ENCODE measurements at regions not wholly inside any gene's neighbourhood (a gene's known extent, or its start where the extent isn't known, plus 50 kb on each side); places are given as distances from the start of the nearest gene placed in this dataset.

DNA sequence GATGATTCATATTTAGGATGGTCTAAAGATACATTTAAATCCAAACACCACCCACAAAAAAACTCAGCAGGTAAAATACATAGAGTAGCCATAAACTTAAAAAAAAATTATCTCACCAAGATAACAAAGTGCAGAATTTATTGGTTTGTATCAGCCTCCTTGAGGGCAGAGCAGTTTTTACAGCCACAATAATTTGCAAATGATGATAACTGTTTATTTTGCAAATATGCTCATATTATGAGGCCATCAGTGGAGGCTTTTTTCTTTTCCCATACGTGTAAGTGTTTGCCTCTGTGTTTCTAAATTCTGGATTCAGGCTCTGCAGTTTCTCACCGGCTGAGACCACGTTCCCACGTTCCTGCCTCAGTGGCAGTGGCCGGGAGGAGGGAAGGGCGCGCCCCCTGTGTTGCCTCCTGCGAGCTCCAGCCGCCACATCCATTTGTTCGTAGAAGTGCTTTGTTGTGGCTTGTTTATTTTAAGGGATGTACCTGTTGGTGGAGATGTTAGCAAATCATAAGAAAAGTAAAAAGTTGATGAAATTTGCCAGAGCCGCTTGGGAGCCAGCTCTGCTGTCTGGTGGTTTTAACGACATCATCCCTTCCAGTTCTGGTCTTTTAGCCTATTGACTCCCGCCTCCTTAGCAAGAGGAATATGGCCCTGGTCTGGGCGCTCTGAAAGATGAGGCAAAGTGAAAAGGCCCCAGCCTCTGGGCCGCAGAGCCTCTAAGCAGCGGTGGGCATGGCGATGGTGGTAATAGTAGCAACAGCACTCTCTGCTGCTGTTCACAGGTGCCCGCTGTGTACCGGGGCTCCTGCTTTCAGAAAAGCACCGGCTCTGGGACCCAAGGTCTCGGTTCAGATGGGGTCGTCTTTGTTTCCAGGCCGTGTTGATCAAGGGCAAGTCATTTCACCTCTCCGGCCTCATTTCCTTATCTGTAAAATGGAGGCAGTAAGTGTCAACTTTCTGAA lies 66.7 kb upstream of the PPARA start:
- H3K4me1 ChIP-seq (ENCODE audit: insufficient read depth), result peaks cover 34% of the 10 kb centered on the region
- peak in 2 of 5 donors; percentile 38 to 48 for DNase-seq

GRCh38 chr22:46084376-46084775 lies 66.0 kb upstream of the PPARA start:
- intact Hi-C loops (cut with DNase I), result no loop called here
- WGBS, 3 donors, result 23 to 47% (median 29%) methylated on average over 14 of the region's 14 CpGs
- Histone ChIP-seq H3K4me1 (ENCODE audit: insufficient read depth) (peaks cover 38% of the 10 kb centered on the region), H3K9me3 (no peaks in the 10 kb centered on the region), H3K4me3 (peak overlapping the region; percentile 34), H3K36me3 (no peaks in the 10 kb centered on the region), H3K27ac (peak overlapping the region; percentile 94 to 98), H3K27me3 (no peaks in the 10 kb centered on the region)
- DNase-seq, result peak in 2 of 5 donors; percentile 30 to 45
- TF ChIP-seq POLR2A (IDR thresholded peaks at IDR 0.05) (no peak), EP300 (IDR thresholded peaks at IDR 0.05) (no peak), CTCF (IDR thresholded peaks at IDR 0.05) (no peak)

More for the DNA sequence above, 66.7 kb upstream of the PPARA start:
- no peaks in the 10 kb centered on the region for H3K9me3 ChIP-seq
- intact Hi-C loops (cut with DNase I), result no loop called here
- no peak for TF ChIP-seq EP300 (IDR thresholded peaks at IDR 0.05)
- TF ChIP-seq POLR2A (IDR thresholded peaks at IDR 0.05), result no peak
- TF ChIP-seq CTCF (IDR thresholded peaks at IDR 0.05), result no peak
- 7 to 27% (median 11%) methylated on average over 24 of the region's 24 CpGs for WGBS, 3 donors
- peak overlapping the region; percentile 94 to 98 for H3K27ac ChIP-seq
- H3K36me3 ChIP-seq, result no peaks in the 10 kb centered on the region
- peak overlapping the region; percentile 34 for H3K4me3 ChIP-seq
- no peaks in the 10 kb centered on the region for H3K27me3 ChIP-seq

- Histone ChIP-seq H3K27me3 (no peaks in the 10 kb centered on the region), H3K9me3 (no peaks in the 10 kb centered on the region), H3K36me3 (no peaks in the 10 kb centered on the region), H3K4me3 (peak overlapping the region; percentile 34), H3K4me1 (ENCODE audit: insufficient read depth) (peaks cover 39% of the 10 kb centered on the region), H3K27ac (peak overlapping the region; percentile 94 to 98)
- DNase-seq, result peak in 4 of 5 donors; percentile 86 to 92 (median 88)
- intact Hi-C loops (cut with DNase I), result no loop called here
- WGBS, 3 donors, result 4 to 13% (median 6%) methylated on average over 35 of the region's 35 CpGs
- TF ChIP-seq POLR2A (IDR thresholded peaks at IDR 0.05) (peak; percentile 34), CTCF (IDR thresholded peaks at IDR 0.05) (no peak), EP300 (IDR thresholded peaks at IDR 0.05) (no peak)
Measured at GRCh38 chr22:46084943-46085827, 65.1 kb upstream of the PPARA start.

DNA sequence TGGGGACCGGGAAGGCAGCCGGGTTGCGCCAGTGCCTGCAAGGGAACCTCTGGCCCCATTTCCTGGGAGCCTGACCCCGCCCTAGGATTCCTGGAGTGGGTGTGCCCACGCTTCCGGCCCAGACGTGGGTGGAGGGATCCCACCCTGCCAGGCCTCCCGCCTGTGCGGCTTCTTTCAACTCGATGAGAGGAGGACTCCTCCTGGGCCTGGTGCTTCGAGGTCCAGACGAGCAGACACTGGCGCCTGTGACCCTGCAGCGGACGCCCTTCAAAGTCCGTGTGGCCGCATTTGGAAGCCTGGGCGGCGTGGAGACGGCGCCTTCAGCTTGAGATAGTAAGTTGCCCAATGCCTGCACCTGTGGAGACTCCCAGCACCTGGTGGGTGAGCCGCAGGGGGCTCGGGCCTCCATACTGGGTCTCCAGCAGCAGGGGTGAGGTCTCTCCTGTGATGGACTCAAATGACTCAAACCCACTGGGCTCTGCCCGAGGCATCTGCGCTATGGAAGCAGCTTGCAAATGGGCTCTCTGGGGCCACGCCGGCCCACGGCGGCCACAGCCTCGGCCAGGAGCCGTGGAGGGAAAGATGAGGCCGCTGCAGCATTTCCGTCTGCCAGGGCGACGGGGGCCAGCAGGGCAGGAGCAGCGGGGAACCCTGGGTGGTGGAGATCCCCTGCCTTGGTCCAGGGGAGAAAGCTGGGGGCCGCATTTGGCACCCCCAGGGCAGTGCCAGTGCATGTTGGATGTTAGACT lies 64.3 kb upstream of the PPARA start:
- H3K4me3 ChIP-seq, result peak overlapping the region; percentile 34
- peak overlapping the region; percentile 94 to 98 for H3K27ac ChIP-seq
- TF ChIP-seq EP300 (IDR thresholded peaks at IDR 0.05) (peak; percentile 70), CTCF (IDR thresholded peaks at IDR 0.05) (no peak)
- DNase-seq, result peak; percentile 69 to 83 (median 76)
- H3K4me1 ChIP-seq (ENCODE audit: insufficient read depth), result peaks cover 44% of the 10 kb centered on the region
- WGBS, 3 donors, result 8 to 24% (median 10%) methylated on average over 36 to 37 of the region's 37 CpGs
- H3K36me3 ChIP-seq, result no peaks in the 10 kb centered on the region
- H3K27me3 ChIP-seq, result no peaks in the 10 kb centered on the region
- intact Hi-C loops (cut with DNase I), result no loop called here
- no peaks in the 10 kb centered on the region for H3K9me3 ChIP-seq

Measured in ovary (tissue), 7 donors.